Left renal pelvis (tissue), 4 donors: ENCODE measurements at regions not wholly inside any gene's neighbourhood (a gene's known extent, or its start where the extent isn't known, plus 50 kb on each side); places are given as distances from the start of the nearest gene placed in this dataset.

Experiments used
- DNase-seq, 4 donors: peaks; one replicate each; pipeline ENCODE4 v3.0.0-alpha.2; 2013; ENCODE audit warnings: low read depth in 4 of 4, low spot score in 3 of 4

DNA sequence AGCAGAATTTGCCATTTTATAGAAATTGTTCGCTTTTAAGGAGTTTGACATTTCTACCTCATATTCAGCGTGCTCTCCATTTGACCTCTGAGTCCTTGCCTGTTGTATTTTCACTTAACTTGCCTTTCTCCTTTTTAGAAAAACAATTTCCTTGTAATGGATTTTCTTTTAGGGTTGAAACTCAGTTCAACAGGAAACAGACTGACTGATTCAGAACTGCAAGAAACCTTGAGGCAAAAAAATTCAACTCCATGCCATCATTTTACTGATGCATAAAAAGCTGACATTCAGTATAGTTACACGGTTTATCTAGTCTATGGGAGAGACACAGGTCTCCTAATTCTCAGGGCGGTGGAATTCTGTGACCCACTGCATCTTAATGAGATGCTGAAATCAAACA lies 59.8 kb downstream of the MRPS30 start:
- DNase-seq = peak in 1 of 4 donors; percentile 14

DNA sequence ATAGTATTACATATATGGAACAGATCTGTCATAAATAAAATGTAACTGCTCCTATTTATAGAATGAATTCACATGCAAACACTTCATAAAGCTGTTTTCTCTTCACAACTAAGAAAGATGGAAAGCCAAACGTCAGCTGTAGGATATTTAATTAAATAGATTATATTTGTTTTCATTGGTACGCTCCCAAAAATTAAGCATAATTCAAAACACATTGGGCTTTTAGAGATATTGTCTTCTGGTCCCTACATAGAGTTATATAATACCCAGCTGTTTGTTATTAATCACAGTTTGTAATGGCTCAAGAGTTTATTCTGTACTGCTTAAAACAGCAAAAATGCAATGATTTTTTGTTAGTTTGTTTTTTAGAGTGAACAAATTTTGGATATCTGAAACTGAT lies 61.2 kb downstream of the MRPS30 start:
- DNase-seq = peak; percentile 18 to 35 (median 24)

DNA sequence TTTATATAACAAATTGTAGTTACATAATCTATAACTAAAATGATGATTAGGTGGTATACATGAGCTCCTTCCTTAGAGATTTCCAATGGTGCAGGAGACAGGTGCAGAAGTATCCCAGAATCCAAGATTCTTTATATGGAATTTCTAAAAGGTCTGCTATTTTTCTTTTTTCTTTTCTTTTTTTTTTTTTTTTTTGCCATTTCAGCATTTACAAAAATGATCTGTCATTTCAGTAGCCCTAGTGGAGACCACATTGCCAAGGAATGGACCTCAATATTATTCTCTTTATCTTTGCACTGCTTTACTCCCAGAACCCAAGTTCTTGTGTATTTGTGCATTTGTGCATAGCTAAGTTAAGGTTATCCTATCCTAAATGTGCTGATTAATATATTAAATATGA lies 61.7 kb downstream of the MRPS30 start:
- no peak for DNase-seq

DNA sequence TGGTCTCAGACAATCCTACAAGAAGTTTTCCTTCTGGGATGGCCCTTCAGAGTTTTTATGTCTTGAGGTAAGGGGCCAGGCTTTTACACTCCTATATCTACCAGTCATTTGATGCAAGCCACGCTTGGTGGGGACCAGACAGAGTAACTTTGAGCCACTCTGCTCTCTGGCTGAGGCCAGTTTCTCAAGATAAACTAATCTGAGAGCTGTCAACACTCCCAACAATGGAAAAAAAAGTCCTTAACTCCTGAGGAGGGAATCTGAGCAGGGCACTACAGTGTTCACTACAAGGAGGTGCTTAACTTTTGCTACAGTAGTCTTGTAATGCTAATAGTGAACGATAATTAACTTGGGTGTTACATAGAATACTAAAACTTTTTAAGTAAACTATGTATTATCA lies 62.7 kb downstream of the MRPS30 start:
- DNase-seq = no peak

DNA sequence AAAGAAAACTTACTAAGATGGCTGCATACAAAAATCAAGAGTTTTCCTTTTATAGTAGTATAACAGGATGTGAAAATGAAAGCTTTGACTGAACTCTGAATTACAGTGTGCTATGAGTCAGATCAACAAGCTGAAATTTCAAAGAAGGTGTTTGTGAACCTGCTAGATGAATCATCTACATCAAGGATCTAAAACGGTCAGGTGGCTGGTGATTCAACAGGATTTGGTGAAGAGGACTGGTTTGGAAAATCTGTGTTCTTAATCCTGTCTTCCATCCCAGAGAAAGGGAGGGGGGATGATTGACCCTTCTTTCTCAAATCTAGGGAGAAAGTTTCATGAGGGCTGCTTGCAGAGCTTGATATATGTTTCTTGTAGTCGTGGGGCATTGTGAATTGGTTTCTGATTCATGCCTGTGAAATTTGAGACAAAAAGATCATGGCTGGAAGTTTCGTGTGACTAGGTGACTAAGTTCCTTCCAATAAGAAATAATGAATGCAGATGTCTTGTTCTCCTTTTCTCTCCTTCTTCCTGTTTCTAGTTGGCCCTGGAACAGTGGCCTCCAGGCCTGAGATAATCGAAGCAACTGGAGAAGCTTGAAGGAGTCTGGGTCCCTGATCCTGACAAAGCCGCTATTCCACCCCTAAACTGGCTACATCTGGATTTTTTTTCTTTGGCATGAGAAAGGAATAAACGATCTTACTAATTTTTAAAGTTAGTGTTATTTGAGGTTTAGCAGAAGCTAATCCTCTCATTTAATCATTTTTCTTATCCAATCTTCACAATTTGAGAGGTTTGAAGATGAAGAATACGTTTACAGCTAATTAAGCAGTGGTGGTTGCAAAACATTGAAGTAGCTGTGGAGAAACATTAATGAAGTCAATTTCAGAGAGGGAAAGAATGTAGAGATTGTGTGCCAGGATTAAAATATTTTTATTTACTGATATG lies 67.2 kb downstream of the MRPS30 start:
- no peak for DNase-seq

DNA sequence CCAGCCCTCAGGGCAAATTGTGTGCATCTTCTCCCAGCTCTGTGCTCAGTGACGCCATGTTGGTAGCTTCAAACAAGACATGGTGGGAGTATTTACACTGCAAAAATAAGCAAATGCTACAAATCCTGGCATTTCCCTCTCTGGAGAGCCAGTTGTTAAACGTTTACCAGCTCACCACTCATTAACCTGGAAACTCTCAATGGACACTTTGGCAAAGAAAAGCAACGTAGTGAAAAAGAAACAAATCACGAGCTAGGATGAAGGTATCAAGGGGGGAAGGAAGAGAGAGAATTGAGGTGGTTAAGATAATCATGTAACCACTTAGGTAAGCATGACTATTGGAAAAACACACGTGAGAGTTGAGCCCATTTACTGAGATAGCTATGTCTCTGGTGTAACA lies 72.5 kb downstream of the MRPS30 start:
- DNase-seq = no peak

DNA sequence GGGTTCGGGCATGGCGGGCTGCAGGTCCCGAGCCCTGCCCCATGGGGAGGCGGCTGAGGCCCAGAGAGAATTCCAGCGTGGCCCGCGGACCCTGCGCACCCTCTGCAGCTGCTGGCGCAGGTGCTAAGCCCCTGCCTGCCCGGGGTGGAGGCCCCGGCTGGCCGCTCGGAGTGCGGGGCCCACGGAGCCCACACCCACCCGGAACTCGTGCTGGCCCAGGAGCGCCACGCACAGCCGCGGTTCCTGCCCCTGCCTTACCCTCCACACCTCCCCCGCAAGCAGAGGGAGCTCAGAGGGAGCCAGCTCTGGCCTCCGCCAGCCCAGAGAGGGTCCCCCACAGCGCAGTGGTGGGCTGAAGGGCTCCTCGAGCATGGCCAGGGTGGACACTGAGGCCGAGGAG lies 75.3 kb downstream of the MRPS30 start:
- DNase-seq = no peak

DNA sequence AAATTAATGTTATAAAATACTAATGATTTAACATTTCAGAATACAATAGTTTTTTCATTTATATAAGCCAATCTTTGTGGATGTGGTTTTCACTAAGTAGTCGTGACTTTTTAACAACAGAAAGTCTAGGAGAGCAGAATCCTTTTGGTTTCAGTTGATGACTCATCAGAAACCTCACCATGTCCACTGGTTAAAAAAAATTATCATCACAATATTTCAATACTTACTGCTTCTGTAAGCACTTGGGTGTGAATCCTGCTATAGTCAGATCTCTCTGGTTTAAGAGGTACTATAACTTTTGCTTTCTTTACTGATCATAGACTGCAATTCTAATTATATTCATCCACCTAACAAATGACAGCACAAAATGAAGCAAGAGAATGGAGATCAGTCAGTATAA lies 77.2 kb downstream of the MRPS30 start:
- no peak for DNase-seq

DNA sequence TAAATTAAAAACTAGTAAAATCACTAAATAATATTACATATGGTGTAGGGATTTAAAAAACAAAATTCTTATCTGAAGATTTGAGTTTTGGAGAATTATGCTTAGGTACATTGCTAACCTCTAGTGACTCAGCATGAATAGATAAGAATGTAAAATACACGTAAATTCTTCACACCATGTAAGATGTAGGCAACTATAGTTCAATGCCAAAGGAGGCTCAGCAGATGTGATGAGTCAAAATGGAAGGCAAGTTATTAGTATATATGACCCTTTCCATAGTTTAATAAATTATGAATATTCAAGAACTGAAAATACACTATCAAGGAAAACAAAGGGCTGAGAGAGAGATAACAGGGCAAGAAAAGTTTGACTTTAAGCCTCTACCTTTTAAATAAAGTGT lies 79.0 kb downstream of the MRPS30 start:
- DNase-seq = no peak

DNA sequence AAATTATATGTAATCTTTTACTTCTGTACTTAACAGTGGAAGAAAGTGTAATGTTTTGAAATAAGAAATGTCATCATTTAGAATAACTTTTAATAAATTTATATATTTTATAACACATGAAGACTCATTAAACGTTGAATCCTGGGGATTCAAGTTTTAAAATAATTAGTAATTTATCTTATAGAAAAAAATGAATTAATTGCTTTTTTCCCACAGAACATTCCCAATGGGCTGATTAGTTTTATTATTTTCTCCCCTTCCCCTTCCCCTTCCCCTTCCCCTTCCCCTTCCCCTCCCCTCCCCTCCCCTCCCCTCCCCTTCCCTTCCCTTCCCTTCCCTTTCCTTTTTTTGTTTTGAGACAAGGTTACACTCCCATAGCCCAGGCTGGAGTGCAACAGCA lies 79.7 kb downstream of the MRPS30 start:
- DNase-seq = no peak

DNA sequence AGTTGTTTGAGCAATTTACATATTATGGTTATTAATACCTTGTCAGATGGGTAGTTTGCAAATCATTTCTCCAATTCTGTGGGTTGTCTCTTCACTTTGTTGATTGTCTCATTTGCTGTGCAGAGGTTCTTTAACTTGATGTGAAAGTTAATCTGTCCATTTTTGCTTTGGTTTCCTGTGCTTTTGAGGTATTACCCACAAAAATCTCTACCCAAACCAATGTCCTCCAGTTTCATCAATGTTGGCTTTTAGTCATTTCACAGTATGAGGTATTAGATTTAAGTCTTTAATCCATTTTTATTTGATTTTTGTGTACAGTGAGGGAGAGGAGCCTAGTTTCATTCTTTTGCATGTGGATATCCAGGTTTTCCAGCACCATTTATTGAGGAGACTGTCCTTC lies 82.4 kb downstream of the MRPS30 start:
- DNase-seq = no peak

DNA sequence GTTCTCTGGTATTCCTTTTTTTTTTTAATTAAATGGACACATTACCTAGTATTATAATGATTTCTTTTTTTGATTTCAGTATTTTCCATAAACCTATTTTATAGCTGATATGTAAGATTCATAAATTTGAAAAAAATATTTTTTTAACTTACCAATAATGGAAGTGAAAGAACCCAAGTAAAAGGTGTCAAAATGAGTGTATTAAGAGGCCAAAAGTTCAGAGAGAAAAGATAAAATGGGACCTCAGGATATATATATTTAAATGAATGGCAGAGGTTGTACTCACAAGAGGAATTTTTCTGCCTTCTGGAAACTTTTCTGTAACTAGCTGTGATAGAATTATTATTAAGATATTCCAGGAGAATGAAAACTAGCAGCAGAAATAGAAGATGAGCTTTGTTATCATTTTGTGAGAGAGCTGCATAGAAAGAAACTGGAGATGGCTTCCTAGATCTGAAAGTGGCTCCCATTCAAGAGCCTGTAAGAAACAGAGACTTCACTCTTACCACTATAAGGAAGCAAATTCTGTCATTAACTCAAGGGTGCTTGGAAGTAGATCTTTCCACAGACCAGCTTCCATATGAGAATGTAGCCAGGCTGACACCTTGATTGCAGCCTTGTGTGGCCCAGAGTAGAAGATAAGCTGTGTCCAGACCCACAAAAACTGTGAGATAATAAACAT lies 91.7 kb downstream of the MRPS30 start:
- no peak for DNase-seq

DNA sequence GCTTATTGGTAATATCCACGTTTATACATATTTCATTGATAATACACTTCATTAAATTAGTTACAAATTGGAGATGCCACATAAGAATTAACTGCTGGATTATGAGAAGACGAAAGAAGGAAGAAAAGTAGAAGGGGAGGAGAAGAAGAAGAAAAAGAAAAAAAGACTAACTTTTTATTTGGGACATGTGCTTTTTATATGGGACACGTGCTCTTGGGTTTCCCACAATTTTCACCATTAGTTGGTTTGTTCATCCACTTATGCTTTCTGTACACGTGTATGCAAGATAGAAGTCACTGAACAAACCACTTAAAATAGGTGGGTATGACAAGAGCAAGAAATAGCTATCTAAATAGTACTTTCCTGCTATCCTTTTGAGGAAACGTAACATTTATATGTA lies 98.6 kb downstream of the MRPS30 start:
- DNase-seq = no peak

DNA sequence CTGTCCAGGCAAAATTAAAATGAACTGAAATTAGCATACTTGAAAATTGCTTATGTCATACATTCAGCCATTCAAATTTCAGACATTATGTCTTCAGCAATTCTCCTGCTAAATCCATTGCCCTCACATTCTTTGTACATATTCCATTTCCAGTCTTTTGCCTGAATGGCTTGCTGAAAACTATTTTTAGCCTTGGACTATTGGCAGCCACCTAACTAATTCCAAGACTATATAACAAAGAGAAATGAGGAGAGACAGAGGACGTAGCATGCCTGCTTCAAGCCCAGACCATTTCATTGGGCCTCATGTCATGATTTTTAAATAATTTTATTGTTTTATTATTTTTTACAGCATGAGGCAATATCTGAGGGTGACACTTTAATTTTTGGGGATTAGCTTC lies 100.3 kb downstream of the MRPS30 start:
- DNase-seq = no peak

DNA sequence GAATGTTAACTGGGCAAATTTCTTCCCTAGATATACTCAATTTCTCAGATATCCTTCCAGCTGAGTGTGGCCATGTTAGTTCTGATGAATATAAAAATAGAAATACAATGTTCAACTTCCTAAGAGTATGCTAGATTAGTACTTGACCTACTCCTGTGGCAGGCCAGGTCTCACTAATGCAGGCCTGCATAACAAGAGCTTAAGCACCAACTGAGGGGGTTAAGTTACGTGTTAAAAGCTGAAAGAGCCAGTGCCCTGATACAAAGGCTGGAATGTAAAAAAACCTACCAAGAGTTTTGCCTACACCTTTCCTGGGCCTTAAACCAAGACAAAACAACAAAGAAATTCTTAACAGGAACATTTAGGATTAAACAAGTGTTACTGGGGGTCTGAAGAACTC lies 102.8 kb downstream of the MRPS30 start:
- DNase-seq = no peak

DNA sequence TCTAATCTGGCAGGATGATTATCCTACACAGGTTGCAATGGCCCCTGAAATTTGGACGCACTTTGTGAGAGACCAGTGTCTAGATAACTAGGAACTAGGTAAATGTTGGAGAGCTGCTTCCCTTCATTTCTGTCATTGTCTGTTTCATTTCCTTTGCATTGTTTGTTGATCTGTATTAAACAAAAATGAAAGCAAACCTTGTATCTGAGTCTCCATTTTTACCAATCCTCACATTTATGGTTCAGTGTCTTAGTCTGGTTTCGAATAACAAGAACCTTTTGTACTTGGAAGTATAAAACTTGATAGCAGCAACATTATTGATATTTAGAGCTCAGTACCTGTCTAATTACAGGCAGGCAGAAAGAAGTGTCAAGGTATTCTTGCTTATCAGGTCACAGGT lies 105.5 kb downstream of the MRPS30 start:
- DNase-seq = no peak

DNA sequence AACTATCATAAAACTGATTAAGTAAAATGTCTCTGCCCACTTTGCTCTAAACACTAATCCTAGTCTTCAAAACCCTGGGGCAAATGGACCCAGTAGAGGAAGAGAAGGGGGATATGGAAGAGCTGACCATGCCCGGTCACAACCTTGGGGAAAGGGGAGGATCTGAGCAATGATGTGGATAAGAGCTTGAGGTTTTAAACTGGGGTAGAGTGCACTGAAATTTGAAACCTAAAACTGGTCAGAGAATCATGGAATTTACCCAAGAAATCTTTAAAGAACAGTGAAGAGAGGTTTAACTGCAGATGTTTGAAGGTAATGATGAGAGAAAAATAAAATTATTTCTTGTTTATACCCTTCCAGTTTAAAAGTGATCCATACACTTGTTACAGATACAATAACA lies 110.8 kb downstream of the MRPS30 start:
- no peak for DNase-seq

DNA sequence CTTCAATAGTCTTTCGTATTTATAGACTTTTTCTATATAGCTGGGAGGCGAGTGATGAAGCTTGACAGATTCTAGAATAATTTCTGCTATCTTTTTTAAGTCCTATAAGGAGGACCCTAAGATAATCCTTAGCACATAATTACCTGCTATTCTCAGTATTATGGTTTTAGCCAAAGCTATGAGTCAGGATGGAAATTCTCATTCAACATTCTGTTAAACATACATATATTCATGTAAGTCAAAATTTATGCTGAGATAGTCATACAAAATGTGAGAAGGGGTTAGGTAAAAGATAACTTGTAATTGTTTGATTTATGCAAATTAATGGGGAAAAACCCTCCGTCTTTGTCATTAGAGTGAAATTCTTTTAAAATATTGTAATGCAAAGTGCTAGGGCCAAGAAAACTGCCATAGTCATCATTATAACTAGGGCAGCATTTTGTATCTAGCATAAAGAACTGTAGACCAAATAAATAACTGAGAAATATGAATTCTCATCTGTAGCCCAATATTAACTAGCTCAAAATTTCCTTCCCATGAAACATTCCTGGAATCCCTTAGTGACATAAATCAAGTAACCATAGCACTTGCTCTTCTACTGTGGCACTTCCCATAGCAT lies 118.5 kb downstream of the MRPS30 start:
- no peak for DNase-seq

DNA sequence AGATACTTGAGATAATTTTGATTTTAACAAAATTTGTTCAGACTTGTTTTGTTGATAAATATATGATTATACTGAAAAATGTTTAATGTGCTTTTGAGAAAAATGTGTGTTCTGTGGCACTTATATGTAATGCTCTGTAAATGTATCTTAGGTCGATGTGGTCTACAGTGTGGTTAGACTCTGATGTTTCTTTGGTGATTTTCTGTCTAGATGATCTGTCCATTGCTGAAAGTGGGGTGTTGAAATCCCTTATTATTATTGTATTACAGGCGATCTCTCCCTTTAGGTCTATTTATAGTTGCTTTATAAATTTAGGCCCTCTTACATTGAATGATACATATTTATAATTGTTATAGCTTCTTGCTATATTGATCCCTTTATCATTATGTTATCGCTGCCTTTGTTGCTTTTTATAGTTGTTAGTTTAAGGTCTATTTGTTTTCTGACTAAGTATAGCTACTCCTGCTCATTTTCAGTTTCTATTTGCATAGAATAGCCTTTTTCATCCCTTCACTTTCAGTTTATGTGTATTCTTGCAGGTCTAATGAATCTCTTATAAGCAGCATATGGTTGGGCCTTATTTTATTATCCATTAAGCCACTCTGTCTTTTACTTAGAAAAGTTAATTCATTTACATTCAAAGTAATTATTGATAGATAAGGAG lies 124.3 kb downstream of the MRPS30 start:
- no peak for DNase-seq

DNA sequence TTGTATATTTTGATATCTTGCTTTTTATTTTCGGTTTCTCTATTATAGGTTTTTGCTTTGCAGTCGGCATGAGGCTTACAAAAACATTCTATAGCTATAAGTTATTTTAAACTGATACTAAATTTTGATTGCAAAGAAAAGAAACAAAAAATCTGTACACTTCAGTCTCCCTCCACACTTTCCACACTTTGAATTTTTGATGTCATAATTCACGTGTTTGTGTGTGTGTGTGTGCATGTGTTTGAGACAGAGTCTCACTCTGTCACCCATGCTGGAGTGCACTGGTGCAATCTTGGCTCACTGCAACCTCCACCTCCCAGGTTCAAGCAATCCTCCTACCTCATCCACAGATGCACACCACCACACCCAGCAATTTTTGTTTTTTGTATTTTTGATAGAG lies 124.9 kb downstream of the MRPS30 start:
- DNase-seq = no peak

DNA sequence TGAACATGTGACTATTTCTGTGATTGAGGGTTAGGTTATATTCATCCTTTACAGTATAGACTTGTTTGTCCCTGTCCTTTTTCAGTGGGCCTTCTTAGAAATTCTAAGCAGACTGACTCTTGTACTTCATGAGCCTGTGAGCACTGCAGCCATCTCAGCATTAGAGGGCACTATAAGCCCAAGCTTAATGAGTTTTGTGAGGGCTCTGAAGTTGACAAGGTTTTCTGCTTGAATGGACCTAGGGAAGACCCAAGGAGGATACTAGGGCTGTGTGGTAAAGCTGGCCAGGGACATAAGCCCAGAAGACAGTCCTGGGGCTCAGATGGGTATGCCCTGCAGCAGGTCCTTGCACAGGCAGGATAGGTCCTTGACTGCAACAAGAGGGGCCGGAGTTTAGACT lies 126.5 kb downstream of the MRPS30 start:
- no peak for DNase-seq
